Mammary epithelial cell (primary cell): ENCODE measurements at regions not wholly inside any gene's neighbourhood (a gene's known extent, or its start where the extent isn't known, plus 50 kb on each side); places are given as distances from the start of the nearest gene placed in this dataset.

Source experiments
- EZH2 ChIP-seq: IDR thresholded peaks from 2 replicates; pipeline ENCODE4 v1.6.1; 2012; ENCODE audit warnings: low read length, inconsistent platforms, borderline replicate concordance
- TF ChIP-seq, protein P1 (sequence below), 2 donors: IDR thresholded peaks in 1 of 2; conservative IDR thresholded peaks in 1 of 2; 2 replicates each; pipeline ENCODE4 v1.5.1; 2011 to 2012; ENCODE audit warnings: inconsistent platforms in 2 of 2, low read length in 2 of 2, mild to moderate bottlenecking in 2 of 2, control low read depth in 1 of 2, low read depth in 1 of 2; ENCODE audit not compliant: insufficient read depth in 1 of 2; ENCODE audit errors: extremely low read depth in 1 of 2

DNA sequence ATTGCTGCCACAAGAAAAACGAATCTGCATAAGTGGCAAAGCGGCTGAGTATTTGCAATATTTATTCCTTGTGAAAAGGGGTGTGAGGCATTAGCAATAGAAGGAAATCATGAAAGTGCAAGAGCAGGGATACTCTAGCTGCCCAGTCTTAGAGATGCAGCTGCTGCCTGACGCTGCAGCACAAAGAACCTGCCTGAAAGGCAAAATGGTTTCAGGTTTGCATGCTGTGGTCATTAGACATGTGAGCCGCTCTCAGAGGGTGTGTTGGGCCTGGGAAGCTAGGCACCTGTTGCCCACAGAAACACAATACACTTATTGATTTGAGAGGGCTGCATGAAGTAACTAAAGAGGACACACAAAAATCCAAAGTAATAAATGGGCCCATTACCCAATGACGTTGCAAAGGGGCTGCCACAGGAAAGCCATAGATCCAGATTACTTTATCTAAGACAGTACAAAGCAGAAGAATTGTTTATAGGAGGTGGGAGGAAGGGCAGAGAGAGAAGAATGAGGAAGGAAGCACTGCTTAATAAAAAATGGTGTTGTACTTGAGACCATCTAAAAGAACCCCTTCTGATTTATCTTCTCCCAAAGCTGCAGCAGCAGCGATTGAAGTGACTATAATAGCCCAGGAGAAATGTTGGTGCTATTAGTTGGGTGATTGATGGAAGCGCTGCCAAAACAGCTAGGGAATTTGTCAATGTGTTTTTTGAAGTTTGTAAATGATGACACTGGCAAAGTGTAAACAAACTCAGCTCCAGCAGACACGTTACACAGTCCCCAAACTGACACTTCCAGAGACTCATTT lies 492.4 kb upstream of the ACVR2A start:
- no peak for TF ChIP-seq EZH2
- TF ChIP-seq, protein P1, sequence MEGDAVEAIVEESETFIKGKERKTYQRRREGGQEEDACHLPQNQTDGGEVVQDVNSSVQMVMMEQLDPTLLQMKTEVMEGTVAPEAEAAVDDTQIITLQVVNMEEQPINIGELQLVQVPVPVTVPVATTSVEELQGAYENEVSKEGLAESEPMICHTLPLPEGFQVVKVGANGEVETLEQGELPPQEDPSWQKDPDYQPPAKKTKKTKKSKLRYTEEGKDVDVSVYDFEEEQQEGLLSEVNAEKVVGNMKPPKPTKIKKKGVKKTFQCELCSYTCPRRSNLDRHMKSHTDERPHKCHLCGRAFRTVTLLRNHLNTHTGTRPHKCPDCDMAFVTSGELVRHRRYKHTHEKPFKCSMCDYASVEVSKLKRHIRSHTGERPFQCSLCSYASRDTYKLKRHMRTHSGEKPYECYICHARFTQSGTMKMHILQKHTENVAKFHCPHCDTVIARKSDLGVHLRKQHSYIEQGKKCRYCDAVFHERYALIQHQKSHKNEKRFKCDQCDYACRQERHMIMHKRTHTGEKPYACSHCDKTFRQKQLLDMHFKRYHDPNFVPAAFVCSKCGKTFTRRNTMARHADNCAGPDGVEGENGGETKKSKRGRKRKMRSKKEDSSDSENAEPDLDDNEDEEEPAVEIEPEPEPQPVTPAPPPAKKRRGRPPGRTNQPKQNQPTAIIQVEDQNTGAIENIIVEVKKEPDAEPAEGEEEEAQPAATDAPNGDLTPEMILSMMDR (conservative IDR thresholded peaks at IDR 0.05 in 1 of 2, IDR thresholded peaks at IDR 0.05 in 1 of 2; ENCODE audit: extremely low read depth in 1 of 2, insufficient read depth in 1 of 2, low read depth in 1 of 2, low read length in 2 of 2), result no peak
